GM21723 (cell line): ENCODE measurements at regions not wholly inside any gene's neighbourhood (a gene's known extent, or its start where the extent isn't known, plus 50 kb on each side); places are given as distances from the start of the nearest gene placed in this dataset.

Source experiments
- ATAC-seq: cut with Tn5 transposase; IDR thresholded peaks from one replicate; pipeline ENCODE4 v1.9.1; 2021; ENCODE audit warnings: mild to moderate bottlenecking, moderate library complexity; ENCODE audit not compliant: unreplicated experiment

DNA sequence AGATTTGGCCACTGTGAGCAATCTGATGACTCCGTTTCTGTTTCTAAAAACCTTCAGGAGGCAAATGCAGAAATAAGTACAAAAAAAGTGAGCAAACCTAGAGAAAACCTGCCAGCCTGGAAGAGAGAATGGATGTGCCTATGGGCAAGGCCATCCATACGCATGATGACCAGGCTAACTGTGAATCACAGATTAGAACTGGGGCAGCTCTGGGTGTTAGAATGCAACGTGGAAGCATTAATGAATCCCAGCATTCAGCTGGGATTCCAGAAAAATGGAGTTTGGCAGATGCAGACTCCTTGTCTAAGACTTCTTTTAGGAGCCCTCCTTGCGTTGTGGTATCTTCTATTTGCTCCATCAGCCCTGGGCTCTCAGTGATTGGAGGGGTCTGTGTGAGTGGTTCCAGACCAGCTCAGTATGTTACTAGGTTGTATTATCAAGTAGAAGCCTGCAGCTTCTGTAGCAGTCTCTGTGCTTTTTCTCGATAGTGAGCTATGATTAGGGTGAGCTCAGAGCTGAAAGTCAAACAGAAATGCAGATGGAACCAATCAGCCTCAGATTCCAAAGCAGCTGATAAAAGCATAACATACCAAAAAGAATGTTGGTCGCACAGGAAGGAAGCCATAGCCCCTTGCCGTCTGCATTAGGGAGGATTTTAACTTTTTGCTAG lies 154.0 kb downstream of the PSMG1 start:
- no peak for ATAC-seq

- no peak for ATAC-seq
Observed at GRCh38 chr21:39025198-39025597, 158.1 kb downstream of the PSMG1 start.

DNA sequence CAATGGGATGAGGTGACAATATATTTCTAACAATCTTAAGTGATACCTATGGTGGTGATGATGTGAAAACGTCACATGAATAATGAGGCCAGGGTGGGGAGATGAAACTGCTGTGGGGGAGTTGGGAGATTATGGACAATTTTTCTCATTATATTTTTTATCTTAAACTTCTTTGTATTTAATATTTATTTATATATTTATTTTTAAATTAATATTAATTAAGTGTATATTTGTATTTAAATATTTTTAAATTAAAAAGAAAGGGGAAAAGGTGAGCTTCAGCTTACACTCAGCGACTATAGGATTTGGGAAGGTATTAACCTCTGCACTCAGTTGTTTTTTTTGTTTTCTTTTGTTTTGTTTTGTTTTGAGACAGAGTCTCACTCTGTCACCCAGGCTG lies 158.7 kb downstream of the PSMG1 start:
- ATAC-seq, result no peak

DNA sequence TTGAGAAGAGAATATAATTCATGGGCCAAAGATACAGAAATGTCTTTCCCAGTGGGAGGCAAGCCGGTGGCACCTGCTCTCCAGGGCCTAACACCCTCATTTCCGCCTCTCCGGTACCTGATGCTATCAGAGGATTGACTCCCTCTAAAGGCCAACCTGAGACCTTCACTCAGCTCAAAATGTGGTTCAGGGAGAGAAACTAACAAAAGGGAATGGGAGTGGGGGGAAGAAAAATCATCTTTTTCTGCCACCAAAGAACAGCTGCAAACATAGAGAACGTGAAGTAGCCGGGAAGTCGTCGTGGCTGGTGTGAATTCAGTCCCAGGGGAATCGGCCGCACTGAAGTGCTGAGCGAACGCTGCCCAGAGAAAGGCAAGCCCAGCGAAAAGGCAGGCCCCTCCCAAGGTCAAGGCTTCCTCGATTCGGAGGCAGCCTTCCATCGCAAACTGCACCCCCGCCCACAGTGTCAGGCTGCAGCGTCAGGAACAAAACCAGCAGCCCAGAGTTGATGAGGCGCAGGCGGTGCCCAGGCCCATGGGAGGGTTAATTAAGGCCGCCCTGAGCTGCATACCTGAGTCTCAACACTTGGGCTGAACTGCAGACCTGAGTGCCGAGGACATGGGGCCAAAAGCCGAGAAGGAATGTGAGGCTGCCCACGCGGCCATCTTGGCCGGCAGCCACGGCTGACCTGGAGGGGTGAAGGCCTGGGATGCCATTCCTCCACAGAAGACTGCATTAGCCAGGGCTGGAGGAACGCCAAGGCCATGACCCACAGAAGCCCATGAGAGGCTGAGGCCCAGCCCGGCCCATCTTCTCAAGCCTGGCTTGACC lies 160.2 kb downstream of the PSMG1 start:
- ATAC-seq, result no peak

DNA sequence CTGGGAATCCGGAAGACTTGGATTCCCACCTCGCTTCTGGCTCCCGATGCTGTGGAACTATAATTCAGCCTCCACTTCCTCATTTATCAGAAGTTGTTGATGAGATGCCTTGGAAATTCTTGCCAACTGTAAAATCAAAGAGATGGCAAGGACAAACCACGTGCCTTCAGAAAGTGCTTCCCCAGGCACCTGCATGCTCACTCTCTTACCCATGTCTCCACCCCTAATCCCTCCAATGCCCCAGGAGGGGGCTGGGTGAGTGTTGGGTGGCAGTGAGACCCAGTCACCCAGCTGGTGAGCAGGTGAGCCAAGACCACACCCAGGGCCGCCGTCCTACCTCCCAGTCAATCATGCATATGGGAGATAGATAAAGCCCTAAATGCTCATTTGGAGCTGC lies 160.8 kb downstream of the PSMG1 start:
- ATAC-seq, result no peak

DNA sequence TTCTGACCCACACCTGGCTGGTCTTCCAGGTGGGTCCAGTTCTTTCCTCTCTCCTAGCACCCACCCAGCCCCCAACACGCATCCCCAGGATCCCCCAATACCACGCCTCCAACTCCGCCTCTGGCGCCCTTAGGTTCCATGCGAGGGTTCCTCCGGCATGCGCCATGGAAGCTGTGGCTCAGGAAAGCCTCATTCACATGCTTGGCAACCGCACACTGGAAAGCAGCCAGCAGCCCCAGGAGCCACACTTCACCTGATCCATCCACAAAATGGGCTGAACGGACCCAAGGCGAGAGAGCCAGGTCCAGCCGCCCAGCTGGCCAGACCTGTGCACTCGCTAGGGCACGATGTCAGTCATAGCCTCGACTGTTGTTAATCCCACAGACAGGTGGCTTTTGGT lies 161.2 kb downstream of the PSMG1 start:
- ATAC-seq, result no peak

- no peak for ATAC-seq
Observed at GRCh38 chr21:39021478-39021832, 161.8 kb downstream of the PSMG1 start.

DNA sequence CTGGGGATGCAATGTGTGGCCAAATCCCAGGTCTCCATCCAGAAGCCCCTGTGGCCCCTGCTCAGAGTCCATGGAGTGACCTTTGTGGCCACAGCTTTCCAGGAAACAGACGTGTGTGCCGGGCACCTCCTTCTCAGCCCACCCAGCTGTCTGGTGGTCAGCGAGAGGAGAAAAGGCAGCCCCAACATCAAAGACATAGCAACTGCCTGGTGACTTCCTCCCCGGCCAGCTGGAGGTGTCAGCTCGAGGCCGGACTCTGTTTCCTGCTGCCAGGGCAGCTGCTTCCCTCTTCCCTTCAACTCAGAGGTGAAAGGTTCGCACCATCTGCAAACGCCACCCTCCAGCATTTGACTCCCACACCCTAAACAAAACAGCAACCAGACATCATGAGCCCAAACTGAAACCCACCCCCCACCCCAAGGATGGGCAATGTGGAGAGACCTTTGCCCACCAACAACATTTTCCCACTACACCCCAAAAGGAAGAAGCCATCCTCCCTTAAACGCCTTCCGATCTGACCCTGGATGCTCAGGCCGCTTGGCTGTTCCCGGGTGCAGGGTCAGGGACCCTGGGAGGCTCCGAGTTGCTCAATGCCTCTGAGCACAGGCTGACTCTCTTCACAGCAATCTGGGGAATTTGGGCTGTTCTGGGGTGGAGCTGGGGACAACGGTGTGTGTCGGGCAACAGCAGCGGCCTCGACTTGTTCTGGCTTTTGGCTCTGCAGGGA lies 162.3 kb downstream of the PSMG1 start:
- no peak for ATAC-seq

DNA sequence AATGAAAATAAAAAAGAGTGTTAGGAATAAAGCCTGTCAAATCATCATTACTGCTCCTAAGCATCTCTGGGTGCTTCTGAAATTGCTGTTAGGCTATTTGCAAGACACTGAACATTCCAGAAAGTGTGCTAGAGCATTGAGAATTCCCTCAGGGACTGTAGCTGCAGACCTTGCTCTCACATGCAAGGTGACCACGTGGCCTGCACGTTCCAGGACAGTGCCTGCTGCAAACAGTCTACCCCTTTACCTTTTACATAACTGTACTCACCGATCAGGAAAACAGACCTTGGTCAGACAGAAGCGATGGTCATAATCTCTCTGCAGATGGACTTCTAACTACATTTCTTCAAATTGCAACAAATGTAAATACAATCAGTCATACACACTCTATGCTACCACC lies 164.5 kb downstream of the PSMG1 start:
- ATAC-seq, result no peak

- ATAC-seq, result peak; percentile 91
Observed at GRCh38 chr21:39016740-39017315, 166.4 kb downstream of the PSMG1 start.

DNA sequence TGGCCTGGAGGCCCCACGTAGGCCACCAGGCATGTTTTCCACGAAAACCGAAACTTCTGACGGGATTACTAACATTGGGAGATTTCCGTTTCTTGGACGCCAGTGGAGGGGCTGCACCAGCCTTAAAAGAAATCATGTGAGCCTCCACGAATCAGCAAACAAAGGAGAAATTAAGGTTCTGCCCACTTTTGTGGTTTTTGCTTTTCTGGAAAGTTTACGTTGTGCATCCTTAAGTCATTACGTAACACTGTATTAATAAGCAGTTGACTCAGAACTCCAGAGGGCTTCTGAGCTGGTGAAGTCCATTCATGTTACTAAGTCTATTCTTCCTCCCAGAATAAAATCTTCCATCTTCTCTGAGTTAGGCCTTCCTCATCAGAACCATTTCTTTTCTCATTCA lies 168.5 kb downstream of the PSMG1 start:
- no peak for ATAC-seq

GRCh38 chr21:39012326-39013230 lies 170.7 kb downstream of the PSMG1 start:
- no peak for ATAC-seq

GRCh38 chr21:39011911-39012310 lies 171.3 kb downstream of the PSMG1 start:
- ATAC-seq, result no peak

DNA sequence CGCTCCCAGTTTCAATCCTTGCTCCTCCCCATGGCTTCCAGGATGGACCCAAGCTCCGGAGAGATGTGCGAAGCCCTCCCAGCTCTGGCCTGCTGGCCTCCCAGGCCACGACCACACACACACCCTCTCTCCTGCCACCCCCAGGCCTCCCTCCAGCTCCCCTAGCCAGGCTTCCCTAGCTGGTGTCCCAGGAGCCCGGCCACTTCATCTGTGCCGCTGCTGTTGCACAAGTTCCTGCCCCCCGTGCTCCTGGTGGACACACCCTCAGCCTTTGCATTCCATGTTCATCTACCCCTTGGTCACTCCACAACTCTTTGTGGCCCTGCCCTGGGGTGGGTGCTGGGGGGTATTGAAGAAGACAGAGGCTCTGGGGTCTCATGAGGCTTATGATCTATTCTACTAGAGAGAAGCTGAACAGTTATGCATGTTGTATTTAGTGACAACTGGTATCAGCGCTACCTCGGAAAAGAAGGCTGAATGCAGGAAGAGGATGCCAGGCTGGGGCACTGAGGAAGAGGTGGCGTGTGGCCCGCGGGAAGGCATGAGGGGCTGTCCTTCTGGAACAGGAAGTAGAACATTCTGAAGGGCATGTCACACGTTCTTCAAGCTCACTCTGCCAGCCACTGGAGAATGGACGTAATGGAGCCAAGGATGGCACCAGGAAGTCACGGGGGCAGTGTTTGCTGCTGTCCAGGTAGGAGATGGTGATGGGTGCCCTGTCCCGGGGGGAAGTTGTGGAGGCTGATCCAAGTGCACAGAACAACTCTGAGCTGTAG lies 172.4 kb downstream of the PSMG1 start:
- ATAC-seq, result no peak

DNA sequence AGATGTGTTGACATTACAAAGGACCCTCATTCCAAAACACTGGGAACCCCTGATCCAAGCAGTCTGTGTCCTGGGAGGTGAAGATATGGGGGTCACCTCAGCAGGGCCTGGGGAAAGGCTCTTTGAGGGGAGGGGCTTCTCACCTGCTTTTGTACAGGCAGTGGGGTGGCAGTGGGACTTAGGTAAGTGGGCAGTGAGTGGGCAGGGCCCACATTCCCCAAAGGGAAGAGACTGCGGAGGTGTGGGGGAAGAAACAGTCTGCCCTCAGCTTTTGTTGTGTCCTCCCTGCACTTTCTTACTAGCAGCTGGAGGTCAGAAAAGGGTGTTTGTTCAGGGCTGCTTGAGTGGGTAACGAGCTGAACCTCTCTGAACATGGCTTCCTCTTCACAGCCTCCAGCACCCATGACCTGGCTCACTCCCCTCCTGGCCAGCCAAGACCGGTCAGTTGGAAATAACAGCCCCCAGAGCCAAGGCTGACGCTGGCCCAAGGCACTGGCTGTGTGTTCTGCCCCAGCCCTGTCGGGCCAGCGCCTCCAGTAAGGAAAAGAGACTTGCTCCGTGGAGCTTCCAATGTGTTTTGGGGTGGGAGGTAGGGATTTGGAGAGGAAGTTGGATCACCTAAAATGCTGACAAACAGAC lies 173.5 kb downstream of the PSMG1 start:
- ATAC-seq, result no peak

DNA sequence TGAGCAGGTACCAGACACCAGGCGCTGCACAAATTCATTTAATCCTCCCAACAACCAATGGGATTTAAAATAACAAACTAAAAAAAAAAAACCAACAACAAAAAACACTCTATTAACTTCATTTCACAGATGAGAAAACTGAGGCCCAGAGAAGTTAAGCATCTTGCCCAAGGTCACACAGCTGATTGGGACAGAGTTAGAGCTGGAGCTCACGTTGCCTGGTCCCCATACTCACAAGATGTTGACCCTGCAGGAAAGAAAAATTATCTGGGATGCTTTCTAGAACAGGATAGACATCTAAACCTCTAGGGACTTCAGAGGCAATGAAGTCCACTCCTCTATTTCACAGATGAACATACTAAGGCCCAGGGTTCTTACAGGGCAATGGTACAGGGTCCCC lies 175.3 kb downstream of the PSMG1 start:
- no peak for ATAC-seq

DNA sequence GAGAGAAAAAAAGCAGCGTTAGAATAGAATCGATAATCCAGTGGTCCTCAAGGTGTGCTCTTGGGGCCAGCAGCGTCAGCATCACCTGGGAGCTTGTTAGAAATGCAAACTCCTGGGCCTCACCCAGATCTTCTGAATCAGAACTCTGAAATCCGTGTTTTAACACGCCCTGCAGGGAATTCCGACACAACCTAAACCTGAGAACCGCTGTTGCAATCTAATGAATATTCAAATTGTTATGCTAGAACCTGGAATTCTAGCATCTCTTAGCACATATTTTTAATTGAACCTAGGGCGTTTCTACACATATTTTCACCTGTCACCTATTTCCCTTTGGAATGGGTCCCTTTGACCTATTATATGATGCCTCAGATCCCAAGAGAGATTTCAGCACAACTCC lies 175.7 kb downstream of the PSMG1 start:
- no peak for ATAC-seq

GRCh38 chr21:39006571-39007311 lies 176.5 kb downstream of the PSMG1 start:
- ATAC-seq, result no peak

GRCh38 chr21:39005502-39005787 lies 177.8 kb downstream of the PSMG1 start:
- no peak for ATAC-seq
